HEK293 (cell line): ENCODE measurements at regions not wholly inside any gene's neighbourhood (a gene's known extent, or its start where the extent isn't known, plus 50 kb on each side); places are given as distances from the start of the nearest gene placed in this dataset.

Experiments
- KLF1 ChIP-seq: fragments of 450-650 bp; formaldehyde crosslinking; IDR thresholded peaks from 2 replicates; pipeline ENCODE4 v1.5.1; 2016; ENCODE audit warnings: missing biosample characterization, missing genetic modification characterization
- TRIM28 ChIP-seq: IDR thresholded peaks from 2 replicates; pipeline ENCODE4 v1.6.1; 2011; ENCODE audit warnings: low read length, control low read depth, borderline replicate concordance
- ZBTB17 ChIP-seq: fragments of 450-650 bp; formaldehyde crosslinking; IDR thresholded peaks from 2 replicates; pipeline ENCODE4 v1.5.1; 2016; ENCODE audit warnings: missing biosample characterization, missing genetic modification characterization
- ZEB2 ChIP-seq: fragments of 450-650 bp; formaldehyde crosslinking; IDR thresholded peaks from 2 replicates; pipeline ENCODE4 v1.5.1; 2016; ENCODE audit warnings: missing biosample characterization, missing genetic modification characterization
- ZIC2 ChIP-seq: fragments of 450-650 bp; formaldehyde crosslinking; IDR thresholded peaks from 2 replicates; pipeline ENCODE4 v1.5.1; 2016; ENCODE audit warnings: missing biosample characterization, missing genetic modification characterization
- ZNF114 ChIP-seq: fragments of 450-650 bp; formaldehyde crosslinking; IDR thresholded peaks from 2 replicates; pipeline ENCODE4 v1.5.0; 2017; ENCODE audit warnings: missing biosample characterization, missing genetic modification characterization
- ZNF138 ChIP-seq: fragments of 450-650 bp; formaldehyde crosslinking; IDR thresholded peaks from 2 replicates; pipeline ENCODE4 v1.5.1; 2016; ENCODE audit warnings: missing biosample characterization, missing genetic modification characterization, borderline replicate concordance
- ZNF2 ChIP-seq: fragments of 450-650 bp; formaldehyde crosslinking; IDR thresholded peaks from 2 replicates; pipeline ENCODE4 v1.5.1; 2016; ENCODE audit warnings: missing biosample characterization, missing genetic modification characterization
- ZNF274 ChIP-seq, 2 experiments: fragments of 200-500 bp in 1 of 2; fragments of 450-650 bp in 1 of 2; sonication (Bioruptor generic) in 1 of 2; formaldehyde crosslinking in 1 of 2; IDR thresholded peaks; 2 replicates each; pipeline versions ENCODE4 v1.5.1 to v1.6.1; 2014 to 2016; ENCODE audit warnings: borderline replicate concordance in 1 of 2, inconsistent platforms in 1 of 2, low read length in 1 of 2, missing biosample characterization in 1 of 2, missing genetic modification characterization in 1 of 2
- ZNF280C ChIP-seq: fragments of 450-650 bp; formaldehyde crosslinking; IDR thresholded peaks from 2 replicates; pipeline ENCODE4 v1.5.1; 2016; ENCODE audit warnings: missing biosample characterization, missing genetic modification characterization
- ZNF513 ChIP-seq: fragments of 450-650 bp; IDR thresholded peaks from 2 replicates; pipeline ENCODE4 v1.5.1; 2018; ENCODE audit warnings: missing biosample characterization, missing genetic modification characterization
- ZNF660 ChIP-seq: fragments of 450-650 bp; IDR thresholded peaks from 2 replicates; pipeline ENCODE4 v1.5.1; 2018; ENCODE audit warnings: missing biosample characterization, mild to moderate bottlenecking, missing genetic modification characterization
- TF ChIP-seq, protein P1 (sequence below): fragments of 450-650 bp; formaldehyde crosslinking; IDR thresholded peaks from 2 replicates; pipeline ENCODE4 v1.5.1; 2016; ENCODE audit warnings: missing biosample characterization, missing genetic modification characterization
- TF ChIP-seq, protein P2 (sequence below): fragments of 450-650 bp; formaldehyde crosslinking; IDR thresholded peaks from 2 replicates; pipeline ENCODE4 v1.5.1; 2016; ENCODE audit warnings: missing biosample characterization, missing genetic modification characterization

- TF ChIP-seq, protein P1, sequence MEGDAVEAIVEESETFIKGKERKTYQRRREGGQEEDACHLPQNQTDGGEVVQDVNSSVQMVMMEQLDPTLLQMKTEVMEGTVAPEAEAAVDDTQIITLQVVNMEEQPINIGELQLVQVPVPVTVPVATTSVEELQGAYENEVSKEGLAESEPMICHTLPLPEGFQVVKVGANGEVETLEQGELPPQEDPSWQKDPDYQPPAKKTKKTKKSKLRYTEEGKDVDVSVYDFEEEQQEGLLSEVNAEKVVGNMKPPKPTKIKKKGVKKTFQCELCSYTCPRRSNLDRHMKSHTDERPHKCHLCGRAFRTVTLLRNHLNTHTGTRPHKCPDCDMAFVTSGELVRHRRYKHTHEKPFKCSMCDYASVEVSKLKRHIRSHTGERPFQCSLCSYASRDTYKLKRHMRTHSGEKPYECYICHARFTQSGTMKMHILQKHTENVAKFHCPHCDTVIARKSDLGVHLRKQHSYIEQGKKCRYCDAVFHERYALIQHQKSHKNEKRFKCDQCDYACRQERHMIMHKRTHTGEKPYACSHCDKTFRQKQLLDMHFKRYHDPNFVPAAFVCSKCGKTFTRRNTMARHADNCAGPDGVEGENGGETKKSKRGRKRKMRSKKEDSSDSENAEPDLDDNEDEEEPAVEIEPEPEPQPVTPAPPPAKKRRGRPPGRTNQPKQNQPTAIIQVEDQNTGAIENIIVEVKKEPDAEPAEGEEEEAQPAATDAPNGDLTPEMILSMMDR (tag by site-specific recombination): no peak
- TF ChIP-seq ZNF280C (tag by site-specific recombination) (no peak), ZIC2 (no peak), ZNF2 (tag by site-specific recombination) (no peak), ZNF274 (IDR thresholded peaks at IDR 0.05; ENCODE audit: low read length) (no peak), ZNF274 (tag by site-specific recombination; IDR thresholded peaks at IDR 0.05; ENCODE audit: borderline replicate concordance) (no peak), ZNF513 (no peak), KLF1 (tag by site-specific recombination) (no peak), TRIM28 (no peak), ZEB2 (tag by site-specific recombination) (no peak), ZNF114 (no peak), ZBTB17 (tag by site-specific recombination) (no peak), ZNF660 (tag by site-specific recombination) (no peak), ZNF138 (tag by site-specific recombination) (no peak)
- TF ChIP-seq, protein P2, sequence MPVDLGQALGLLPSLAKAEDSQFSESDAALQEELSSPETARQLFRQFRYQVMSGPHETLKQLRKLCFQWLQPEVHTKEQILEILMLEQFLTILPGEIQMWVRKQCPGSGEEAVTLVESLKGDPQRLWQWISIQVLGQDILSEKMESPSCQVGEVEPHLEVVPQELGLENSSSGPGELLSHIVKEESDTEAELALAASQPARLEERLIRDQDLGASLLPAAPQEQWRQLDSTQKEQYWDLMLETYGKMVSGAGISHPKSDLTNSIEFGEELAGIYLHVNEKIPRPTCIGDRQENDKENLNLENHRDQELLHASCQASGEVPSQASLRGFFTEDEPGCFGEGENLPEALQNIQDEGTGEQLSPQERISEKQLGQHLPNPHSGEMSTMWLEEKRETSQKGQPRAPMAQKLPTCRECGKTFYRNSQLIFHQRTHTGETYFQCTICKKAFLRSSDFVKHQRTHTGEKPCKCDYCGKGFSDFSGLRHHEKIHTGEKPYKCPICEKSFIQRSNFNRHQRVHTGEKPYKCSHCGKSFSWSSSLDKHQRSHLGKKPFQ (tag by site-specific recombination): no peak
Measured at GRCh38 chr3:23723930-23724329, 81.8 kb upstream of the UBE2E1 start.
